ENCODE measurements at regions not wholly inside any gene's neighbourhood (a gene's known extent, or its start where the extent isn't known, plus 50 kb on each side); places are given as distances from the start of the nearest gene placed in this dataset.

DNA sequence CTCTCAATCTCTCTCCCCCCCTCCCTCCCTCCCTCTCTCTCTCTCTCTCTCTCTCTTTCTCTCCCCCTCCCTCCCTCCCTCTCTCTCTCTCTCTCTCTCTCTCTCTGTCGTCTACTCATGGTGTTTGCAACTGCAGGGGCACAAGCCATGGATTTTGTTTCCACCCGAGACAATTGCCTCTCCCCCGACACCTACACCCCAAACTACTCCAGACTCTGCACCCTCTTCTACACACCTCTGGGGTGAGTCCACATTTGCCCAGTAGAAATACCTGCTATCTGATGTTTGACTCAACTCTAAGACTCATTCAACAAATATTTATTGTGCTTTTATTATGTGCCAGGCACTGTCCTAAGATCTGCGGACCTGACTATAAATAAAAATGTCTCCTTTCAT is 93.7 kb downstream of the TMEM17 start:
- Histone ChIP-seq H3K27me3 (replicated peaks in 1 of 4; ENCODE audit: control extremely low read depth in 1 of 4, control insufficient read depth in 3 of 4, insufficient read depth in 4 of 4, low read length in 3 of 4) (no peaks in the 10 kb centered on the region), H3K9me3 (ENCODE audit: control extremely low read depth in 1 of 3, control insufficient read depth in 2 of 3, insufficient read depth in 1 of 3, low read length in 2 of 3) (no peaks in the 10 kb centered on the region), H4K20me1 (ENCODE audit: control insufficient read depth, insufficient read depth, low read length, poor library complexity, severe bottlenecking) (no peaks in the 10 kb centered on the region), H2AFZ (ENCODE audit: insufficient read depth, low read depth, low read length, poor library complexity, severe bottlenecking) (no peak overlapping the region), H3K27ac (ENCODE audit: low read length in 2 of 2) (no peak overlapping the region), H3K36me3 (replicated peaks in 1 of 2; ENCODE audit: control extremely low read depth in 1 of 2, control insufficient read depth in 1 of 2, extremely low read depth in 1 of 2, insufficient read depth in 2 of 2, low read length in 1 of 2) (no peaks in the 10 kb centered on the region), H3K4me3 (ENCODE audit: control extremely low read depth in 1 of 5, extremely low read depth in 1 of 5, insufficient read depth in 1 of 5, low read depth in 2 of 5, low read length in 4 of 5) (no peak overlapping the region), H3K4me2 (replicated peaks; ENCODE audit: low read depth, low read length, poor library complexity, severe bottlenecking) (no peak overlapping the region), H3K4me1 (ENCODE audit: control insufficient read depth in 2 of 2, insufficient read depth in 2 of 2, low read length in 2 of 2) (peaks cover 8 to 17% of the 10 kb centered on the region in 2 donors), H3K9ac (ENCODE audit: low read length) (no peak overlapping the region), H3K79me2 (ENCODE audit: control insufficient read depth, insufficient read depth, low read length) (no peaks in the 10 kb centered on the region)
- no peak for ATAC-seq (ENCODE audit: low read depth)
- no peaks in the 10 kb centered on the region for H3K27me3 Mint-ChIP-seq
- ChIA-PET CTCF (interaction anchor here (0.6 to 6.9 kb wide), 8 partner anchors 66 to 498 kb away, joined by 3 to 105 read pairs (median 4); no protein-coding TSS in a partner anchor), POLR2A (no interaction called here)
- DNase-seq: no peak
- peak overlapping the region; percentile 10 for H3K27ac Mint-ChIP-seq
- H3K4me1 Mint-ChIP-seq: peaks cover 6% of the 10 kb centered on the region
- intact Hi-C loops (cut with micrococcal nuclease): loop anchor here (1.0 to 5.0 kb wide), 2 partner anchors 215 to 494 kb away; partner anchors contain the start of gene B3GNT2
- H3K4me3 Mint-ChIP-seq: no peak overlapping the region
- WGBS (ENCODE audit: insufficient coverage): no CpG with 5 or more reads among the region's 4 CpGs
- no peaks in the 10 kb centered on the region for H3K9me3 Mint-ChIP-seq (ENCODE audit: insufficient read depth)
- no peak for TF ChIP-seq EZH2 (IDR thresholded peaks at IDR 0.05; ENCODE audit: borderline replicate concordance, insufficient read depth, low read depth, low read length, poor library complexity, severe bottlenecking)
- TF ChIP-seq, protein P1, sequence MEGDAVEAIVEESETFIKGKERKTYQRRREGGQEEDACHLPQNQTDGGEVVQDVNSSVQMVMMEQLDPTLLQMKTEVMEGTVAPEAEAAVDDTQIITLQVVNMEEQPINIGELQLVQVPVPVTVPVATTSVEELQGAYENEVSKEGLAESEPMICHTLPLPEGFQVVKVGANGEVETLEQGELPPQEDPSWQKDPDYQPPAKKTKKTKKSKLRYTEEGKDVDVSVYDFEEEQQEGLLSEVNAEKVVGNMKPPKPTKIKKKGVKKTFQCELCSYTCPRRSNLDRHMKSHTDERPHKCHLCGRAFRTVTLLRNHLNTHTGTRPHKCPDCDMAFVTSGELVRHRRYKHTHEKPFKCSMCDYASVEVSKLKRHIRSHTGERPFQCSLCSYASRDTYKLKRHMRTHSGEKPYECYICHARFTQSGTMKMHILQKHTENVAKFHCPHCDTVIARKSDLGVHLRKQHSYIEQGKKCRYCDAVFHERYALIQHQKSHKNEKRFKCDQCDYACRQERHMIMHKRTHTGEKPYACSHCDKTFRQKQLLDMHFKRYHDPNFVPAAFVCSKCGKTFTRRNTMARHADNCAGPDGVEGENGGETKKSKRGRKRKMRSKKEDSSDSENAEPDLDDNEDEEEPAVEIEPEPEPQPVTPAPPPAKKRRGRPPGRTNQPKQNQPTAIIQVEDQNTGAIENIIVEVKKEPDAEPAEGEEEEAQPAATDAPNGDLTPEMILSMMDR (IDR thresholded peaks at IDR 0.05): peak; percentile 34

DNA sequence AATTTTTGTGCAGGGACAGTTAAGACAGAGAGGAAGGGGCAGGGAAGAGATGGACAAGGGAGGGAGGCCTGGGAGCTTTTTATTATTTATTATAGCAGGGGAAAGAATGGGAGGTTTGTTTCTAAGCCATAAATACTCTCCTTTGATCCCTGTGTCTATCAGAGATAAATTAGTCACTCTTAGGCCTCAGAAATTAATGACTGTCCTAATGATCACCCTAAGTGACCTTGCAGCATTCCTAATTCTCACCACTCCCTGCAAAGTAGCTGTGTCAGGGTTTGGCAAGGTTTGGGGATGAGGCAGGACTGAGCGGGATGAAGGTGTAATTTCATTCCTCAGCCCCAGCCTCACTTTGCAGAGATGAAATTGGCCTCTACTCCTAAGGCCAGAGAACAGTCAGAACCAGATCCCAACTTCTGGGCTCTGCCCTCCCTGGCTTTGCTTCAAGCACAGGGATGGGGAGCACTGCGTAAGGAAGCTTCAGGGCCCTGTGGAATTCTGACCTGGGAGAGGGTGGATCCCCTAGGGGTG is 95.0 kb downstream of the TMEM17 start:
- no peak overlapping the region for H3K9ac ChIP-seq (ENCODE audit: low read length)
- H3K27ac Mint-ChIP-seq: no peak overlapping the region
- CTCF ChIA-PET: interaction anchor here (0.6 to 6.9 kb wide), 18 partner anchors 8 to 674 kb away, joined by 3 to 105 read pairs (median 4); no protein-coding TSS in a partner anchor

More for the DNA sequence above, 95.0 kb downstream of the TMEM17 start:
- peaks cover 6% of the 10 kb centered on the region for H3K4me1 Mint-ChIP-seq
- WGBS (ENCODE audit: insufficient coverage): 83% methylated on average over 1 of the region's 2 CpGs
- Histone ChIP-seq H3K79me2 (ENCODE audit: control insufficient read depth, insufficient read depth, low read length) (no peaks in the 10 kb centered on the region), H4K20me1 (ENCODE audit: control insufficient read depth, insufficient read depth, low read length, poor library complexity, severe bottlenecking) (no peaks in the 10 kb centered on the region), H3K36me3 (replicated peaks in 1 of 2; ENCODE audit: control extremely low read depth in 1 of 2, control insufficient read depth in 1 of 2, extremely low read depth in 1 of 2, insufficient read depth in 2 of 2, low read length in 1 of 2) (no peaks in the 10 kb centered on the region), H3K4me3 (ENCODE audit: control extremely low read depth in 1 of 5, extremely low read depth in 1 of 5, insufficient read depth in 1 of 5, low read depth in 2 of 5, low read length in 4 of 5) (no peak overlapping the region), H3K9me3 (ENCODE audit: control extremely low read depth in 1 of 3, control insufficient read depth in 2 of 3, insufficient read depth in 1 of 3, low read length in 2 of 3) (no peaks in the 10 kb centered on the region), H3K4me1 (ENCODE audit: control insufficient read depth in 2 of 2, insufficient read depth in 2 of 2, low read length in 2 of 2) (peaks cover 8 to 17% of the 10 kb centered on the region in 2 donors), H3K27me3 (replicated peaks in 1 of 4; ENCODE audit: control extremely low read depth in 1 of 4, control insufficient read depth in 3 of 4, insufficient read depth in 4 of 4, low read length in 3 of 4) (no peaks in the 10 kb centered on the region), H2AFZ (ENCODE audit: insufficient read depth, low read depth, low read length, poor library complexity, severe bottlenecking) (peak overlapping the region; percentile 90), H3K4me2 (replicated peaks; ENCODE audit: low read depth, low read length, poor library complexity, severe bottlenecking) (no peak overlapping the region), H3K27ac (ENCODE audit: low read length in 2 of 2) (no peak overlapping the region)
- DNase-seq (no peak), ATAC-seq (ENCODE audit: low read depth) (no peak)
- TF ChIP-seq, protein P1 (IDR thresholded peaks at IDR 0.05): no peak
- no peak for TF ChIP-seq EZH2 (IDR thresholded peaks at IDR 0.05; ENCODE audit: borderline replicate concordance, insufficient read depth, low read depth, low read length, poor library complexity, severe bottlenecking)
- no peaks in the 10 kb centered on the region for H3K27me3 Mint-ChIP-seq
- POLR2A ChIA-PET: no interaction called here
- no peak overlapping the region for H3K4me3 Mint-ChIP-seq
- no peaks in the 10 kb centered on the region for H3K9me3 Mint-ChIP-seq (ENCODE audit: insufficient read depth)
- intact Hi-C loops (cut with micrococcal nuclease): loop anchor here (5.0 kb wide), 1 partner anchor 214 kb away; the partner anchor contains the start of gene B3GNT2

Data from B cell (primary cell).